Ammon's horn (tissue), 1 donor: ENCODE measurements at regions not wholly inside any gene's neighbourhood (a gene's known extent, or its start where the extent isn't known, plus 50 kb on each side); places are given as distances from the start of the nearest gene placed in this dataset.
"Not testable (repeated sequence)": the region's sequence is repeated elsewhere in the genome, so short reads cannot be mapped to it uniquely, and the experiment has no call there.

Source experiments
- DNase-seq: peaks from one replicate; pipeline ENCODE4 v3.0.0-alpha.2; 2016; ENCODE audit warnings: low spot score

DNA sequence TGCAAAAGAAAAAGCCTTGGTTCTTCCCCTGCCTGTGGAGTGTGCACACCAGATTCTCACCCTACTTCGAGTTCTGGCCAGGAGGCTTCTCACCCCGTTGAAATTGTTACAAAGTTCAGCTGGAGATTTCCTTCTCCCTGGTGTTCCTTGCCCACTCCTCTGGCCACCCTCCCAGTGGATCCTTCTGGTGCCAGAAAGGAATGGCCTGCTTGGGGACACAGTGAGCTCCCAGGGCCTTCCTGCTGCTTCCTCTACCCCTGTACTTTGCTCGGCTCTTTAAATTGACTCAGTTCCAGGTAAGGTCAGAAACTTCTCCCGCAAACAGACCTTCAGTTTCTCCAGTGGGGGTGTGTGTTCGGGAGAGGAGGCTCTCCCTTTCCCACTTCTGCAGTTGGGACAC lies 140.1 kb upstream of the CFAP20DC start:
- no peak for DNase-seq

DNA sequence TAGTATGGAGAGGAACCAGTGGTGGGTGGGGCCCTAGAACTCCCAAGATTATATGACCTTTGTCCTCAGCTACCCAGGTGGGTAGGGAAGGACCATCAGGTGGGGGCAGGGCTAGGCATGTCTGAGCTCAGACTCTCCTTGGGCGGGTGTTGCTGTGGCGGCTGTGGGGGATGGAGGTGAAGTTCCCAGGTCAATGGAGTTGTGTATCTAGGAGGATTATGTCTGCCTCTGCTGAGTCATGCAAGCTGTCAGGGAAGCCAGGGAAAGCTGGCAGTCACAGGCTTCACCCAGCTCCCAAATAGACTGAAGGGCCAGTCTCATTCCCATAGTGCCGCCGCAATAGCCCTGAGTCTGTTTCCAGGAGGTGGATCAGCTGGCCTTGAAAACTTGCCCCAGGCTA lies 139.7 kb upstream of the CFAP20DC start:
- no peak for DNase-seq

DNA sequence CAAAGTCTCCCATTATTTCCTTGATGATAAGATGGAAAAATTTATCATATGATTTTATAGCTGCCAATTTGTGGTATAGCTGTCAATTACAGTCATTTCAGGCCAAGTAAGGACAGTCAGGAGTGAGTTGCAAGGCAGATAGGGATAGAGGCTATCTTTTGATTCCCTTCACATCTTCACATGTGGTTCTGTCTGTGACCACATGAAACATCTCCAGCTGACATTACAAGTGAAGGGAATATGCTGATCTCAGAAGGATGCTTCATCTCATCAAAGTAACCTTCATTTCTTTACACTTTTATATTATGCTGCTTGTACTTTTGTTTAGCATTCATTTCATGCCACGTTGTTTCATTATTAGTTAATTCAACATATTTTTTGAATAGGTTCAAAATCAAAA lies 136.9 kb upstream of the CFAP20DC start:
- no peak for DNase-seq

DNA sequence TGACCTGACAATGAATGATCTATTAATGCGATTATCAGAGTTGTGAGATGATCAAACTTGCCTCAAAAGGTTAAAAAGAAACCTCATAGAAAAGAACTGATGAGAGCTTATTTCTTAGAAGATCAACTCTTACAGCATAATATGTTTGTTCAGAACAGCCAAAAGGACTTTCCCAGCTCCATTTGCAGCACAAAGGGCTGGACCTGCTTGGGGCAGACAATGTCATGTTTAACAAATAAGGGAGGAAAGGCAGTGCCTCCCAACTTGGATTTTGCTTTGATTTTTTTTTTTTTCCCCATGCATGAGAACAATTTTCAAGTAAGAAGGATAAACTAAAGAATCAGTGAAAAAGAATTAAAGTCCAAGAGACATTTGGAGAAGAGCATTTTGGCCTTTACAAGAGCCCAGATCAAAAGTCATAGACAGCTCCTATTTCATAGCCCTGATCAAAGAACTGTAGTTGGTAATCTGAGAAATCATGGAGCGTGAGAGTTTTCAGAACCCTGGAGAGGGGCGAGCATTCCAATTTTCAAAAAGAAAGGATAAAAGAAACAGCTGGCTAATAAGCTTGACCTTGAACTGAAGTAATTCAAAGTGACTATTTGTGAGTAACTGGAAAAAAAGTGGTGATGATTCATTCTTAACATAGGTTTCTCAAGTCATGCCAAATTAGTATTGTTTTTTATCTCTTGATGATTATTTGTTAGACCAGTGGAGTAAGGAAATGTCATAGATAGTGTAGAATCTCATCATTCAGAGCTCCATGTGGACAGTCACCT lies 136.0 kb upstream of the CFAP20DC start:
- DNase-seq: no peak

DNA sequence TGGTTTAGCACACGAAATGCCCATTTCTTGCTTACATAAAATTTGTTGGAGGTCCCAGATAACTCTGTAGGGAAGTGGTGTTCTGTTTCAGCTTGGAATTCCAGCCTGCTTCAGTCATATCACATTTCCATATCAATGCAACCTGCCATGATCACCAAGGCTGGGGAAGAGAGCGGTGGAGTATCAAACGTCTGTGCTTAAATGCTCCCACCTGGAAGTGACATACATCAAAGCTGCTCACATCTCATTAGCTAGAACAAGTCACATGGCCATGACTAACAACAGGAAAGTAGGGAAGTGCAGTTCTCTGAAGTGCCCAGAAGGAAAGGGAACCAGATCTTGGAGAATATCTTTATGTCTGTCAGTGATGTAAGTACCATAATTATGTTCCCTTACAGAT lies 130.2 kb upstream of the CFAP20DC start:
- no peak for DNase-seq

DNA sequence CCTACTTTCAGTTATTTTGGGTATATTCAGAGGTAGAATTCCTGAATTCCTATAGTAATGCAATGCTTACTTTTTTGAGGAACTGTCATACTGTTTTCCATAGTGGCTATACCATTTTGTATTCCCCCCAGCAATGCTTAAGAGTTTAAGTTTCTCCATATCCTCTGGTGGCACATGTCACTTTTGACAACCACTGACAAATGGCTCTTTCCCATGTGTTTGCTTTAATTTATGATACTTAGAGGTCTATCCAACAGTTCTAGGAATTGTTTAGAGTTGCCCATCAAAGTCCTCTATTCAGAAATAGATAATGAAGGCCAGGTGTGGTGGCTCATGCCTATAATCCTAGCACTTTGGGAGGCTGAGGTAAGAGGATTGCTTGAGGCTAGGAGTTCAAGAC lies 128.9 kb upstream of the CFAP20DC start:
- no peak for DNase-seq

DNA sequence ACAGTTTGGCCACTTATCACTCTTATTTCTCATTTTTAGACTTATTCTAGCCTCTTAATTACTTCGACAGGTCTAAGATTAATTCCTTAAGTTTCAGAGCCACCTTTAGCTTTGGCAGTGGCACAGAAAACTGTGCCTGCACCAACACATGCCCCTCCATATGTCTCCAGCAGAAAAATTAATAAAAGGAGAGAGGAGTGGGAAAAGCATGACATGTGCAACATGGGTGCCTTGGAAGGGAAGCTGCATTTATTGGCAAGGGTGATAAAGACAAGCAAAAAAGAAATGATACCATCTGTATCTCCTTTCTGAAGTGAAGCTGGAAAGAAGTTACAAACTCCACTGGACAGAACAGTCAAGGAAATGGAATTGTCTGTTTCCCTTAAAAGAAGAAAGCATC lies 121.7 kb upstream of the CFAP20DC start:
- no peak for DNase-seq

DNA sequence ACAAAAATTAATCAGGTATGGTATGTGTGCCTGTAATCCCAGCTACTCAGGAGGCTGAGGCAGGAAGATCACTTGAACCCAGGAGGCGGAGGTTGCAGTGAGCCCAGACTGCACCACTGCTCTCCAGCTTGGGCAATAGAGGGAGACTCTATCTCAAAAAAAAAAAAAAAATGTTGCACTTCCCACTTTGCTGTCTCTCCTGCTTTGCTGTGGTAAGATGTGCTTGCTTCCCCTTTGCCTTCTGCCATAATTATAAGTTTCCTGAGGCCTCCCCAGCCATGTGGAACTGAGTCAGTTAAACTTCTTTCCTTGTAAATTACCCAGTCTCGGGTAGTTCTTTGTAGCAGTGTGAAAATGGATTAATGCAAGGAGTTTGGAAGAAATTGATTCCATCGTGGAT lies 120.3 kb upstream of the CFAP20DC start:
- DNase-seq: not testable (repeated sequence)

DNA sequence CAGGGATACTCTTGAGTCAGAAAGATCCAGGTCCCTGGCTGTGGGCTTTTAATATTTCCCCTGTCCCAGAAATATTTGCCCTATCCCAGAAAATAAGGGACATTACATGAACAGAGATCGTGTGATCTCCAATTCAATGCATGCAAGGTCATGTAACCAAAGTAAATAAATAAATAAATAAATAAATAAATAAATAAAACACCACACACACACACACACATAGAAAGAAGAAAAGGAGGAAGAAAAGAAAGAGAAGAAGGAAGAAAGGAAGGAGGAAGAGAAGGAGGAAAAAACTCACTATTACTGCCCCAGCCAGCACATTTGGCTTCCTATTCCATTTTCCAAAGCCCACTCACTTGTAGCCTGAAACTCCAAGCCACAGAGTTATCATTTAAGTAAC lies 117.9 kb upstream of the CFAP20DC start:
- DNase-seq: no peak

DNA sequence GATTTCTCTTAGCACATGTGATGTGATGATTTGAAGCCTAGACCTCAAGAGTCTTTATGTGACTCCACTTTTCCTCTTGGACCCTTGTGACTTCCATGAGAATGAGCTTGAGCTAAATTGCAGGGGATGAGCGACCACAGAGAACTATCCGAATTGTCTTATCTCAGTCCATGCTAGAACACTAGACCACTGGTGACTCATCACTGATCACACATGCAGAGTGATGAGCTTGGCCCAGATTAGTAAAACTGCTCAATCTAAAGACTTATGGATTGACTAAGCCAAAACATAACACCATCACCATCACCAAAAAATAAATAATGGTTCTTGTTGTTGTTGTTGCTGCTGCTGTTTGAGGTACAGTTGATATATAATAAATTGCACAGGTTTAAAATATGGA lies 114.1 kb upstream of the CFAP20DC start:
- no peak for DNase-seq

DNA sequence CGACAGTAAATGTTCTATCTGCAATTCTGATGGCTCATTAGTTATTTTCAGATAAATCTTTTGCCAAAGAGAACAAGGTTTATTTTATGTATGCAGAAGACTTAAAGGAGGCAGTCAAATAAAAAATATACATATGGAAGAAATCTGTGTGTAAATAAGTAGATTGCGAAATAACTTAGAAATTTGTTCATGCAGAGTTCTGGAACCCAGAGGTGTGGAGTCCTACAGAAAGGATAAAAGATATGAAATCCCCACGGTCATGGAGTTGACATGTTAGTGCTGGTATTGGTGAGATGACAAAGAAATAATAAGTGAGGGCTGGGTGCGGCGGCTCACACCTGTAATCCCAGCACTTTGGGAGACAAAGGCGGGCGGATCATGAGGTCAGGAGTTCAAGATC lies 111.2 kb upstream of the CFAP20DC start:
- DNase-seq: no peak

DNA sequence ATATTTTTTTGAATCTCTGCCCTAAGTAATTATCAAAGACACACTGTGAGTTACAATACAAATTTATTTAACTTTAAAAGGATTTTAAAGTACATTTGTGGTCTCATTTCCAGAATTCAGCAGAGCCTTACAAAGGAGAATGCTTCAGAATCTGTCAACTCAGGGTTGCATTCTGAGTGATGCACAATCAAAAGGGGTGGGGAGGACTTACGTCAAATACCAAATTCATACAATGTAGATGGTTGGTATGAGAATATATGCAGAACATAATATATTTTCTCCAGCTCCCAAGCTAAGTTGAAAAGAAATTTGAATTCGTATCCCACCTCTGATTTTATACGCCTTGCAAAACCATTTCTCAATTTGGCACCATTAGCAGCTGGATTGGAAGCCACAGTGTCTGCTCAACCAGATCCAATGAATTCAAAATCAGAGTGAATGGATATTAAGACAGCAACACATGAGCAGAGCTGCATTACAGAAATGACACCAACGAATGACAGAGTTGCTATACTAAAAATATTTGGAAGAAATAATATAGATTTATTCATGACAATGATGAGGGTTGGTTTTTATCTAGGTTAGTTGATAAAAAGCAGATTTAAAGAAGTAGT lies 110.4 kb upstream of the CFAP20DC start:
- no peak for DNase-seq

DNA sequence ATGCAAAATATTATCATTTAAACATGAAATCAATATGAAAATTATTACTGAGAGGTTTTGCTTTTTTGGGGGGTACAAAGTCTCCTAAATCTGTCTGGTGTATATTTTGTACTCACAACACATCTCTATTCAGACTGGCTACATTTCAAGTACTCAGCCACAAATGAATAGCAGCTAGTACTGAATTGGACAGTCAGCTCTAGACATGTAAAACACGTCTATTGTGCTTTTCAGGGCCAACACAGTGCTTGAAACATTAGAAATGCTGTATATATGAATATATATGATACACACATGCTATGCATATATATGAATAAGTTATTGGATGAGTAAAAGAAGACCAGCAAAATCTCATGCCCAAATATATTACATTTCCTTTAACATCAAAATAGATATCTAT lies 103.8 kb upstream of the CFAP20DC start:
- no peak for DNase-seq

DNA sequence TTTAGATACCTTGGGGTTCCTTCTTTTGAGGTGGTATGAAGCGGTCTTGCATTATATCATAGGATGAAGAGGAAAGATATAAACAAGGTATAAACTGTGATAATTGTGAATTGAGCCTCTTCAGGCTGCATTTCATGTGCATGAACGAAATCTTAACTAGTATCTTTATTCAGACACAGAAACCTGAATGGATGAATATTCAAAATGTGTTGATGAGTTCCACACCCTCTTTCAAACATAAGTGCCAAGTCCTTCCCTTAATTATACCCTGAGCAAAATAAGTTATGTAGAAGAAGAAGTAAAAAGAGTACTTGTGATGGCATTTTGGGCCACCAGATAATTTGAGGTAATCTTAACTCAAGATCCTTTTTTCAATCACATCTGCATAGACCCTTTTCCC lies 103.1 kb upstream of the CFAP20DC start:
- no peak for DNase-seq

DNA sequence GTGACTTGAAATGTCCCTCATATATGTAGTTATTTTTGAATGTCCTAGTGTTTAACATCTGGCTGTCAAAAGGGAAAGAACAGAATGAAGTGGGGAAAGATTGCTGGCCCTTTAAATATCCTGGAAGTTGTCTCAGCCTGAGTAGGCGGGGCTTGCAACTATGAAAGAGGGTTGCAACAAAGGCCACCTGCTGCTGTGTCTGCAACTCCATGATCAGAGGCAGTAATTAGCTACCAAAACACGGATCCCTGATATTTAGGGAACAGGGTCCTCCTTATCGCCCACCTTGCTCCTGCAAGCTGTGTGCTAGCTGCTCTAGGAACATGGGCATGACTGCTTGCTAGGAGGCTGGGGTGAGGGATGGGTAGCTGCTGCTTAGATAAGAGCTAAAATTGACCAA lies 100.2 kb upstream of the CFAP20DC start:
- no peak for DNase-seq

DNA sequence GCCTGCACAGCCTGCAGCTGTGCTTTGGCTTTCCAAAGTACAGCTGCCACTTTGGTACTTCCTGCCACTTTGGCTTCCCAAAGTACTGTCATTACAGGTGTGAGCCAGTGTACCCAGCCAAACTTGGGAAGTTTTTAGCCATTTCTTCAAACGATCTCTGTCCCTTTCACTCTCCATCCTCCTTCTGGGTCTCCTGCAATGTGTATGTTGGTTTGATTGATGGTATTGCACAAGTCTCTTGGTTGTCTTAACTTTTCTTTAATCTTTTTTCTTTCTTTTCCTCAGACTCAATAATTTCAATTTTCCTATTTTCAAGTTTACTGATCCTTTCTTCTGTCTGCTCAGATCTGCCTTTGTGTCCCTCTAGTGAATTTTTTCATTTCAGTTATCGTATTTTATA lies 99.3 kb upstream of the CFAP20DC start:
- DNase-seq: no peak

DNA sequence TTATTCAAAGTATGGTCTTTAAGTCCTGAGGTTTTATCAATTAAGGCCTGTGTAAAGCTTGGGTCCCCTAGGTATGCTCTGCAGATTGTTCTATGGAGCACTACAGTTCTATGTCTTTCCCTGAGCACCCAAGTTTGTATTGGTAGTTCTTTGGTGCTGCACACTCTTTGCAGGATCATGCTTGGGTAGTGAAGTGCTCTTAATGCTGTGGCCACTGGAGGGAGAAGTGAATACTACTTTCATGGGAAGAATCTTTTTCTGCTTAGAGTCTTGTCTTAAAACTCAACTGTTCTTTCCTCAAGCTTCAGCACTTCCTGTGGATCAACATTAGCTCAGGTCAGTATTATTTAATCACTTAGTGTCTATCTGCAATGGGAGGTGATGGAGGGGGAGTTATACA lies 93.6 kb upstream of the CFAP20DC start:
- no peak for DNase-seq

DNA sequence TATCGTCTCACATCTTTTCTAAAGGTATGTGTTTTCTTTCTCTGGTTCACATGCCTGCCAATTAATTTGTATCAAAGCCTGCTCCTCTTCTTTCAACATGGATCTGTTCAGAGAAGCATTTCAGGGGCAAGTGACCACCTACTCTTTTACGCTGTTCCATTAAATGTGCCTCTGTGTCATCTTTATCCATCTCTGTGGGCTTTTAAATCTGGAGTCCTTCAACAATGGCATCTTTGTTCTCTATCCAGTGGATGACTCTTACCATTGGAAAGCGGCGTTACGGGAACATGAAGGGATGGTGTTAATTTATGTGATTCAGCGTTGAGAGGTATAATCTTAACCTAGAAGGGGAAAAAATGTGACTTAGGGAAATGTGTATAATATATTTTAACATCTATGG lies 92.7 kb upstream of the CFAP20DC start:
- DNase-seq: no peak

DNA sequence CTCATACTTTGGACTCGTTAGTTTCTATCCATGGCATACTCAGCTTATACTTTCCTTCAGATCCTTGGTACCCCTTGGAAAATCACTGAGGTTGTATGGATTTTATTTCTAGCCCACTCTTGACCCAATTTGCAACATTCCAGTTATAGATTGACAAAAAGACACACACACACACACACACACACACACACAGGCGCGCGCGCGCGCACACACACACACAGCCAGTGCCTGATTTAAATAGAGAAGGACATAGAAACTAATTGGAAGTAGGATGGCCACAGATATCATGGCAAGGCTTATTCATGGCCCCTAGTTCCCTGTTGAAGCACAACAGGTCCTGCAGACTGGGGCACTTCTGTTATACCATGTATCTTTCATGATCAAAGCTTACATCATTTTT lies 89.1 kb upstream of the CFAP20DC start:
- no peak for DNase-seq

DNA sequence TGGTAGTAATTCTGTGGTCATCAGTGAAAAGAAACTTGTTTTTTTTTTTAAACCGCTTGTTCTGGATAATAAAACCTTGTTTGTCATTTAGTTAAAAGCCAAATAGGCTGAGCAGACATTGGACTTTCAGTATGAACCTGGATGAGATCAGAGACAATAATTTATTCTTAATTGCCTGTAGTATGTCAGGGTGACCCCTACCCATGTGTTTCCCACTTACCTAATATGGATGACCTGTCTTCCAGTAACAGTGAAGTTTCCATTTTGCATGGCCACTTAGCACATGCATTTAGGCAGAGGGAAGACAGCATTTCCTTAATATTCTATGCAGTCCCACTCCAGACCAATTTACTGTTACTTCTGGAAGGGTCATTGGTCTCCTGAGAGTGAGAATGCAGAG lies 87.6 kb upstream of the CFAP20DC start:
- no peak for DNase-seq

DNA sequence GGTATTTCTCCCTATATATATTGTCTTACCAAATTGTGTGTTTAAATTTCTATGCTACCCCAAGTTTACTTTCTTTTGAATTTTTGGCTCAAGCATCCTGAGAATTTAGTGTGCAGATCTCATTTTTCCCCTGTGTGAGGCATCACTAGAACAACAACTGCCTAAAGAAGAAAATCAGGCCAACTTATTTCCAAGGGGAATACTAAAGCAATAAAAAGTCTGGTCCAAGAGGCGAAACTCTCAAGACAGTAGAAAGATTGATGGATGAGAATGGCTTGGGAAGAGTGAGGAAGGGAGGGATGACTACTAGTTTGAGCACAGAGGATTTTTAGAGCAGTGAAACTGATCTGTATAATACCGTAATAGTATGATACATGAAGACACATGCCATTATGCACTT lies 86.3 kb upstream of the CFAP20DC start:
- no peak for DNase-seq

DNA sequence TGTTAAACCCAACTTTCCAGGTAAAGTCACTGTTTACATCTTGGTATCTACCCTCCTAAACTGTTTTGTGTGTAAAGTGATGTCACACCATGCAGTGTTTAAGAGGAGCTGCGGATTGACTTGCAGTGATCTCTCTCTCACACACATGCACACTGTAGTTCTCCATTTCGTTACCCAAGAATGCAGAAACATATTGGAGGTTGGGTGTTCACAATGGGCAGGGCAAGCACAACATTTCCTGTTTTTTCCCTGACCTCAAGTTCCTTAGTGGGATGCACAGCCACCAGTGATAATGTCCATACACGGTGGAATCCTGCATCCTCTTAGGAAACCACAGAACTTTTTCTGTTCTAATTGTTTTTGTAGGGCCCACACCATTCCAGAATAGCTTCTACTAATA lies 85.3 kb upstream of the CFAP20DC start:
- DNase-seq: no peak

DNA sequence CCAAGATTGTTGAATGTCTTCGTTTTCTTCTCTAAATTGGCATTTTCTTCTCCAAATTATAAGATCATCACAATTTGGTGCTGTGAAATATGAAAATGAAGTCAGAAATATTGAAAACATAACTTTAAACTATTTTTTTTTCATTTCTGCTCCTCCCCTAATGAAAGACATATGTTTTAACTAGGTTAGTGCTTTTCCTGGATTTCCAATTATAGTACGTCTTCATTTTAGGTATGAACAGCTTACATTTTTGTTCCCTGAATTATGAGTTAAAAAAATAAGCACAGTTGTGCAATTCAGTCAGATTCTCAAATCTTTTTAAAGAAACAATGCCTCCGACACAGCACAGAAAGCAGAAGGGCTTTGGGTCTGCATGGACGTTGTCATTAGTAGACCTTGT lies 83.5 kb upstream of the CFAP20DC start:
- no peak for DNase-seq
